ENCODE measurements at regions not wholly inside any gene's neighbourhood (a gene's known extent, or its start where the extent isn't known, plus 50 kb on each side); places are given as distances from the start of the nearest gene placed in this dataset.

- TF ChIP-seq ZBTB33 (IDR thresholded peaks at IDR 0.05; ENCODE audit: borderline replicate concordance, low read depth), result no peak
Measured at GRCh38 chr13:75173457-75174356, 308.3 kb downstream of the TBC1D4 start (continued).

GRCh38 chr13:75170311-75170710, 311.7 kb downstream of the TBC1D4 start:
- no peak for DNase-seq
- ChIA-PET POLR2A (no interaction called here), CTCF (no interaction called here)
- Histone ChIP-seq H3K79me2 (ENCODE audit: insufficient read depth) (no peaks in the 10 kb centered on the region), H3F3A (replicated peaks; ENCODE audit: insufficient read depth) (no peaks in the 10 kb centered on the region), H3K27me3 (ENCODE audit: insufficient read depth) (no peaks in the 10 kb centered on the region), H3K9ac (no peak overlapping the region), H3K4me3 (ENCODE audit: low read depth in 2 of 2, low read length in 1 of 2) (no peak overlapping the region), H3K4me1 (ENCODE audit: control insufficient read depth in 1 of 2, insufficient read depth in 2 of 2, low read depth in 1 of 2, low read length in 1 of 2) (no peaks in the 10 kb centered on the region), H3K9me2 (no peaks in the 10 kb centered on the region), H3K36me3 (replicated peaks in 1 of 2; ENCODE audit: control insufficient read depth in 1 of 2, insufficient read depth in 2 of 2, low read length in 1 of 2) (no peaks in the 10 kb centered on the region), H3K27ac (ENCODE audit: low read depth in 2 of 2, low read length in 1 of 2) (no peak overlapping the region), H4K20me1 (ENCODE audit: insufficient read depth) (no peaks in the 10 kb centered on the region), H2AFZ (ENCODE audit: low read depth) (no peak overlapping the region), H3K9me3 (no peaks in the 10 kb centered on the region), H3K4me2 (no peak overlapping the region)
- TF ChIP-seq GATA2 (CRISPR knock-in tag; IDR thresholded peaks at IDR 0.05), result no peak
- no peak for TF ChIP-seq CTCF (IDR thresholded peaks at IDR 0.05)
- 52% methylated on average over 2 of the region's 3 CpGs for WGBS (ENCODE audit: low lambda C conversion rate)

GRCh38 chr13:75165543-75166230, 316.3 kb downstream of the TBC1D4 start:
- Histone ChIP-seq H3K36me3 (replicated peaks in 1 of 2; ENCODE audit: control insufficient read depth in 1 of 2, insufficient read depth in 2 of 2, low read length in 1 of 2) (no peaks in the 10 kb centered on the region), H3K9me3 (no peaks in the 10 kb centered on the region), H3K4me1 (ENCODE audit: control insufficient read depth in 1 of 2, insufficient read depth in 2 of 2, low read depth in 1 of 2, low read length in 1 of 2) (no peaks in the 10 kb centered on the region), H3K9me2 (no peaks in the 10 kb centered on the region), H3K27ac (ENCODE audit: low read depth in 2 of 2, low read length in 1 of 2) (no peak overlapping the region), H3K27me3 (ENCODE audit: insufficient read depth) (no peaks in the 10 kb centered on the region), H3K79me2 (ENCODE audit: insufficient read depth) (no peaks in the 10 kb centered on the region), H4K20me1 (ENCODE audit: insufficient read depth) (no peaks in the 10 kb centered on the region), H3K4me2 (no peak overlapping the region), H2AFZ (ENCODE audit: low read depth) (no peak overlapping the region), H3F3A (replicated peaks; ENCODE audit: insufficient read depth) (no peaks in the 10 kb centered on the region), H3K9ac (no peak overlapping the region), H3K4me3 (ENCODE audit: low read depth in 2 of 2, low read length in 1 of 2) (no peak overlapping the region)
- WGBS (ENCODE audit: low lambda C conversion rate), result 44% methylated on average over 4 of the region's 4 CpGs
- CTCF ChIA-PET, result no interaction called here
- TF ChIP-seq EP300 (IDR thresholded peaks at IDR 0.05; ENCODE audit: borderline replicate concordance in 1 of 2, low read depth in 1 of 2, low read length in 1 of 2), result no peak
- POLR2A ChIA-PET, result no interaction called here
- no peak for DNase-seq
